ENCODE measurements at regions not wholly inside any gene's neighbourhood (a gene's known extent, or its start where the extent isn't known, plus 50 kb on each side); places are given as distances from the start of the nearest gene placed in this dataset.

DNA sequence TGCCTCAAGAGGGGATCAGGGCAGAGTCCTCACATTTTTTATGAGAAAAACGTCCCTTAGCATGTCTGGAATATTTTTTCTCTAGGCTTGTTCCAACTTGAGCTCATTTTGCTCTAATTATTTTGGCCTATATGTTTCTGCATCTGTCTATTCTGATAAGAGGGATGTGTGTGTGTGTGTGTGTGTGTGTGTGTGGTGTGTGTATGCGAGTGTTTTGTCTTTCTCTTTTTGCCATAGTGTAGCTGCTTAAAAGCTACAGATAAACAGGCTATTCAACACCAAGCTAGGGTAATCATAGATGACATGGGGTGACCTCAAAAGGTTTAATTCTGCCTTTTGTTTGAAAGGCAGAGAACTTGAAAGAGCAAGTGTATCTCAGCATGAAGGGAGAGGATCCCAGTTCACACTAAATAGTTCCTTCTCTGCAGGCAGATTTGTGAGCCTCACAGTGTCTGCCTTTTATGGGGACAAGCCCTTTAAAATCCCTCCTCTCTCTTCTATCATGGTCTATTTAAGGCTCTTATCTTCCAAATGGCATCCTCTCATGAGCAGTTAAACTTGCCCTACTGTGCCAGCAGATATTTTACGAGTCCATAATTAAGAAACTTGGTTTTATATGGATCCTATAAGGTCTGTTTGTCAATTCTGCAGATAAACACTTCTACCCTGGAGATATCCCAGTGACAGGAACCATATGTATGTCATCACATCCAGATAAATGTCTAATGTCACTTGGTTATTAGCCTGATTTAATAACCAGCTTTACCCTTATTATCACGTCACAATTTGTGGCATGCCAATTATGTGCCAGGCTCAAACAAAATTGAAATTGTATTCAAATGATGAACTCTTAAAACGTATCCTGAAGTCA is 202.9 kb upstream of the MTPN start:
- peaks cover 4% of the 10 kb centered on the region for H3K4me1 Mint-ChIP-seq (ENCODE audit: low read depth)
- no peaks in the 10 kb centered on the region for H3K27me3 Mint-ChIP-seq (ENCODE audit: low read depth)
- ATAC-seq (no peak), DNase-seq (no peak)
- H3K4me3 Mint-ChIP-seq, result no peak overlapping the region
- H3K36me3 Mint-ChIP-seq (ENCODE audit: insufficient read depth), result peaks cover 10% of the 10 kb centered on the region
- H3K9me3 Mint-ChIP-seq, result peaks cover 4% of the 10 kb centered on the region

DNA sequence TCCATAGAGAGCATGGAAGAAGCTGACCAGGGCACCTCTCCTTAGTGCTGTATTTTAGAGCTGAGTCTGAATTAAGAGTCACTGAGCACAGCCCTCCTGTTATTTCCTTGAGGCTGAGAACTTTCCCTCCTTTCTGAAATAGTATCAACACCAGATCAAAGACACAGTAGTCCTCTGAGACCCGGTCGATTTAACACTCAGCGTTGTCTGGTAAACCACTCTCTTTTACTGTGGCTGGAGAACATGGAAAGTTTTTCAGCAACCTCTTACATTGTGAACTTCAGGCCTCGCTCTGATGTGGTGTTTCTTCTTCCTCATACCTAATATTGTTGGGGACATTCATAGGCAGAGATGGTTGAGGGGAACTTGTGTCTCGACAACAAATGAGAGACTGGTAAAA is 202.0 kb upstream of the MTPN start:
- Mint-ChIP-seq H3K4me3 (no peak overlapping the region), H3K27me3 (ENCODE audit: low read depth) (no peaks in the 10 kb centered on the region), H3K9me3 (peaks cover 4% of the 10 kb centered on the region), H3K36me3 (ENCODE audit: insufficient read depth) (peaks cover 10% of the 10 kb centered on the region), H3K4me1 (ENCODE audit: low read depth) (peaks cover 4% of the 10 kb centered on the region)
- ATAC-seq, result no peak
- DNase-seq, result no peak

DNA sequence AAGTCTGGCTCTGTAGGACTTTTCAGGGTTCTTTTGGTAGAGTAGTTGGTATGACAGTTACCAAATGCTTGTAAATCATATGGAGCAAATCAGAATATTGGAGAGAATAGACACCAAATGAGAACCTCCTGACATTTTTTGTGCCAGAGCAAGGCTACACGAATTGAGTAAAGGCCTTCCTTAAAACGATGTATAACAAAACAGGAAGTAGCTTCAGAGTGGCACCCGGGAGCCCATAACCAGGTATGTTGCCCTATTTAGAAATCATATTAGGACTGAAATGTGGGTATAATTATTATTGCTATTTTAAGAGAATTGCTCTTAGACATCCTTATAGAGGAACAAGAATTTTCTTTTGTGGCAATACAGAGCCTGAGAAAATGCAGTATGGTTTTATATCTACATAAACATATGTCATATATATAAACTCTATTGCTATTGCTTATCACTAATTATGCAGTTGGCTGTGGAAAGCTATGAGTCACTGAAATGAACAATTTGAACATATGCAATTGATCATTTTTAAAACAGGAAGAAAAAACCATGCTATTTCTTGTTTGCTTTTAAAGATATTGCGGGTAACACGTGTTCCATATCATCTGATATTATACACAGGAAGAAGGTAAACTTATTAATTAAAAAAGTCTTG is 197.4 kb upstream of the MTPN start:
- Mint-ChIP-seq H3K36me3 (ENCODE audit: insufficient read depth) (peaks cover 4% of the 10 kb centered on the region), H3K9me3 (no peaks in the 10 kb centered on the region), H3K4me3 (no peak overlapping the region), H3K27me3 (ENCODE audit: low read depth) (no peaks in the 10 kb centered on the region), H3K4me1 (ENCODE audit: low read depth) (peaks cover 4% of the 10 kb centered on the region)
- ATAC-seq, result no peak
- DNase-seq, result no peak

DNA sequence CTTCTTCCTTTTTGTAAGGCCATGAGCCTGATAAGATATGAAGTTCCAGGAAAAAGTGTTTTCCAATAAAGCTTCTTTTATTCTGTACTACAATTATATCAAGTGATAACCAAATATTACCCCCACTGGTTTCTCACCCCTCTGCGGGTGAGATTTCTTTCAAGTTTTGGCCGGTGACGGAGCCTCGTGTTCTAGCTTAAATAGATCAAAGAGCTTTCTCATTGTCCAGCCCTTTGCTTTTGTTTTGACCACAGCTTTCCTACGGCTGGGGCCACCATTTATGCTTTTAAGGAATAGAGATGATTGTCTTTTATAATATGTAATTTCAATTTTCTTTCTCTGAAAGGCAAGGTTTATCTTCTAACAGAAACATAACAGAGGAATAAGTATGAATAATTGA is 196.7 kb upstream of the MTPN start:
- ATAC-seq (no peak), DNase-seq (no peak)
- Mint-ChIP-seq H3K27me3 (ENCODE audit: low read depth) (no peaks in the 10 kb centered on the region), H3K36me3 (ENCODE audit: insufficient read depth) (peaks cover 4% of the 10 kb centered on the region), H3K9me3 (no peaks in the 10 kb centered on the region), H3K4me1 (ENCODE audit: low read depth) (no peaks in the 10 kb centered on the region), H3K4me3 (no peak overlapping the region)

DNA sequence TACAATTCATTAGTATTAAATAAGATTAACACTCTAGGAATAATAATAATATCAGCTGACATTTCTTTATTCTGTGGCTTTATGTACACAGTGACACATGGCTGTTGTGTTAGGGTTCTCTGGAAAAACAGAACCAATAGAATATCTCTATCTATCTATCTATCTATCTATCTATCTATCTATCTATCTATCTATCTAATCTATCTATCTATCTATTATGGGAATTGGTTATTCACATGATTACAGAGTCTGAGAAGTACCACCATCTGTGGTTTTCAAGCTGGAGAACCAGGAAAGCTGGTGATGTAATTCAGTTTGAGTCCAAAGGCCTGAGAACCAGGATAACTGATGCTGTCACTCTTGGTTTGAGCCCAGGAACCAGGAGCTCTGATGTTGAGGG is 194.1 kb upstream of the MTPN start:
- Mint-ChIP-seq H3K4me3 (no peak overlapping the region), H3K9me3 (no peaks in the 10 kb centered on the region), H3K36me3 (ENCODE audit: insufficient read depth) (peaks cover 4% of the 10 kb centered on the region), H3K27me3 (ENCODE audit: low read depth) (no peaks in the 10 kb centered on the region), H3K4me1 (ENCODE audit: low read depth) (no peaks in the 10 kb centered on the region)
- no peak for DNase-seq
- no peak for ATAC-seq

DNA sequence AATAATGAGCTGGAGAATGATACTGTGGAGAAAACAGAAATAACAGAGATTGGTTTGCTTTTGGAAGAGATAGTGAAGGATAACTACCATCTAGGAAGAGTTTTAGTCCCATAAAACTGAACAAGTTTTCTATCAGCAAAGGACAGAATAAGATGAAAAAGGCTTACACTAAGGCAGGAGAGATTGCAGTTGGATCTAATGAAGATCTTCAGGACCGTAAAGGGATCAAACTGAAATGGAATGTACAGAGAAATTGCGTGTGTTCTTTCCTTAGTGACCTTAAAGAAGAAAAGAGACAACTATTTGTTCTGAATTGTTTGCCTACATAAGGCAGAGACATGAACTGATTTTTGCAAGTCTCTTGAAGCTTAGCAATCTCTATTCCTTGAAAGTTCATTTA is 191.7 kb upstream of the MTPN start:
- H3K9me3 Mint-ChIP-seq, result no peaks in the 10 kb centered on the region
- no peak for ATAC-seq
- DNase-seq, result no peak
- no peaks in the 10 kb centered on the region for H3K4me1 Mint-ChIP-seq (ENCODE audit: low read depth)
- H3K36me3 Mint-ChIP-seq (ENCODE audit: insufficient read depth), result peaks cover 4% of the 10 kb centered on the region
- H3K27me3 Mint-ChIP-seq (ENCODE audit: low read depth), result no peaks in the 10 kb centered on the region
- H3K4me3 Mint-ChIP-seq, result no peak overlapping the region

DNA sequence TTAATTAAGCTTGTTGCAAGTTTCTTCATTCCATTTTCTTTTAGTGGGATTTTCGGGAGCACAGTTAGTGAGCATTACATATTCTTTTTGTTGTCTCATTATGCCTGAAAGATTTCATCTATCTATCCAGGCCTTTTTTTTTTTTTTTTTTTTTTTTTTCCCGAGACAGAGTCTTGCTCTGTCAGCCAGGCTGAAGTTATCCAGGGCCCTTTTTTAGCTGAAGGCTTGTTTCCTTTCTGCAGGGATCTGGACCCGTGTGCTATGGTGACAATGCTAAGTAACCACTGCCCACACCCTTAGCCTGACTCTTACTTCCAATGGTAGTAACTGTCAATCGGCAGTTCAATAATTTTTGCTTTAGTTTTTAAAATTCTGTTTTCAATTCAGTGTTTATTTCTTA is 190.8 kb upstream of the MTPN start:
- H3K36me3 Mint-ChIP-seq (ENCODE audit: insufficient read depth), result peaks cover 4% of the 10 kb centered on the region
- H3K9me3 Mint-ChIP-seq, result no peaks in the 10 kb centered on the region
- H3K27me3 Mint-ChIP-seq (ENCODE audit: low read depth), result no peaks in the 10 kb centered on the region
- no peak for ATAC-seq
- DNase-seq, result no peak
- no peak overlapping the region for H3K4me3 Mint-ChIP-seq
- H3K4me1 Mint-ChIP-seq (ENCODE audit: low read depth), result no peaks in the 10 kb centered on the region

DNA sequence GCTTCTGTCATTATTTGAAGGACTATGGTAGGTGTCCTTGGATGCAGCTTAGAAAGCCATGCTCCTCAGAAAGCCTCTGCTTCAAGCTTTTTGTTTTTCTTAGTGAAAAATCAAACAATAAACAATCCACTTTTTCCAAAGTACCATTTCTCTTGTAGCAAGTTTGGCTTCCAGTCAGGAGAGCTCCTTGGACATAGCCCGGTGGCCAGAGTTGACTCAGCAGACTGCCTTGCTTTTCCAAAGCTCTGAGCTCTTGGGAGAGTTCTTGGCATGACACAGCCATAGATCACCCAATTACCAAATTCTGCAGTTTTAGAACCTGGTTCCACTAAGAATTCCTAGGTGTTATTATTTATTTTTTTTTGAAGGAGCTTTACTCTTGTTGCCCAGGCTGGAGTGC is 189.4 kb upstream of the MTPN start:
- no peaks in the 10 kb centered on the region for H3K27me3 Mint-ChIP-seq (ENCODE audit: low read depth)
- H3K9me3 Mint-ChIP-seq, result no peaks in the 10 kb centered on the region
- H3K4me1 Mint-ChIP-seq (ENCODE audit: low read depth), result no peaks in the 10 kb centered on the region
- no peak for ATAC-seq
- DNase-seq, result no peak
- H3K36me3 Mint-ChIP-seq (ENCODE audit: insufficient read depth), result peaks cover 5% of the 10 kb centered on the region
- H3K4me3 Mint-ChIP-seq, result no peak overlapping the region

DNA sequence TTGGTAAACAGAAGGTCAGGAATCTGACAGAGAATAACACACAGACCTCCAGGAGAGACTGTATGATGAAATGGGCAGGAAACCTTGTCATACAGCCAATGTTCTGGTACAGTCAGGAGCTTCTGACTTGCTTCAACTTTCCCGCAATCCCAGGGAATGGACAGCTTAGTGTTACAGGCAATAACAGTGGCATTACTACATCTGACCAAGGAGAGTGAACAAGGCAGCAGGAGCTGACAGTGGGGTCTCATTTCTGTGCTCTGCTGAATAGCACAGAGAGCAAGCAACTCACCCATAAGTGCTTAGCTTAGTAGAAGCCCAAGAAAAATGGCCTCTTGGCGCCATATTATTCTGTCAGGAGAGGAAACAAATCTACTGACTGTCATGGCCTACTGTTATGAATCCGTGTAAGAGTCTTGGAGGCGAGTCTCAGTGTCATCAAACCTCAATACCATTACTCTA is 186.2 kb upstream of the MTPN start:
- no peaks in the 10 kb centered on the region for H3K27me3 Mint-ChIP-seq (ENCODE audit: low read depth)
- no peak for DNase-seq

DNA sequence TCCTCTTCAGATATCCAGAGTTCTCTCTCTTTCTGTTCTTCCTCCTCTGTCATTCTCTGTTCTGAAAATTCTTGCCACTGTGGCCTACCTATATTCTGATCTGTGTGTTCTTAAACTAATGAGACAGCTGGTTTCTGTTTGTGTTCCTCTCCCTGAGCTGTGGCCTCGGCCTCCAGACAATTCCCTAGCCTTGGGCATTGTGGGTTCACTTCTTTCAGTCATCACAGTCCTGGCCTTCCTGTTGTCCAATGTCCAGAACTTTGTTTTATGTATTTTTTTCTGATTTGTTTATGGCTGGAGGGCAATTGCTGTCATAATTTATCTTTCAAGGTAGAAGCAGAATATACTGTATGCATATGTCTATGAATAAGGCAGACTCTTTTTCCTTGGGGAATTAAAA is 173.2 kb upstream of the MTPN start:
- Mint-ChIP-seq H3K4me1 (ENCODE audit: low read depth) (no peaks in the 10 kb centered on the region), H3K9me3 (no peaks in the 10 kb centered on the region), H3K27me3 (ENCODE audit: low read depth) (no peaks in the 10 kb centered on the region), H3K36me3 (ENCODE audit: insufficient read depth) (peaks cover 2% of the 10 kb centered on the region), H3K4me3 (no peak overlapping the region)
- DNase-seq (no peak), ATAC-seq (no peak)

More for the DNA sequence above, 186.2 kb upstream of the MTPN start:
- H3K9me3 Mint-ChIP-seq, result no peaks in the 10 kb centered on the region
- peaks cover 2% of the 10 kb centered on the region for H3K36me3 Mint-ChIP-seq (ENCODE audit: insufficient read depth)
- no peak for ATAC-seq
- no peak overlapping the region for H3K4me3 Mint-ChIP-seq
- no peaks in the 10 kb centered on the region for H3K4me1 Mint-ChIP-seq (ENCODE audit: low read depth)

DNA sequence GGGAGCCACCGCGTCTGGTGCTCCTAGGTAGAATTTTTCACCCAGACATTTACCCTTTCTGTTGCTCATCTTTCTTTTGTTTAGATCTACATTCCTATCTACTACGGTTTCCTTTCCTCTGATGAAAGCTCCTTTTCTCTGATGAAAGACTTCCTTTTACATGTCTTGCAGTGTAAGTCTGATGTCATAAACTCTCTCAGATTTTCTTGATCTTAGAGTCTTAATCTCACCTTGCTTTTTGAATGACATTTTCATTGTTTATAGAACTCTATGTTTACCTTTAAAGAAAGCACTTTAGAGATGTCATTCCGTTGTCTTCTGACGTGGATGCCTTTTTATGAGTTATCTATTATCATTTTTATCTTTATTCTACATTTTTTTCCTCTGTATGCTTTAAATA is 171.8 kb upstream of the MTPN start:
- H3K4me1 Mint-ChIP-seq (ENCODE audit: low read depth), result no peaks in the 10 kb centered on the region
- DNase-seq (no peak), ATAC-seq (no peak)
- H3K4me3 Mint-ChIP-seq, result no peak overlapping the region
- no peaks in the 10 kb centered on the region for H3K9me3 Mint-ChIP-seq
- peaks cover 2% of the 10 kb centered on the region for H3K36me3 Mint-ChIP-seq (ENCODE audit: insufficient read depth)
- no peaks in the 10 kb centered on the region for H3K27me3 Mint-ChIP-seq (ENCODE audit: low read depth)

DNA sequence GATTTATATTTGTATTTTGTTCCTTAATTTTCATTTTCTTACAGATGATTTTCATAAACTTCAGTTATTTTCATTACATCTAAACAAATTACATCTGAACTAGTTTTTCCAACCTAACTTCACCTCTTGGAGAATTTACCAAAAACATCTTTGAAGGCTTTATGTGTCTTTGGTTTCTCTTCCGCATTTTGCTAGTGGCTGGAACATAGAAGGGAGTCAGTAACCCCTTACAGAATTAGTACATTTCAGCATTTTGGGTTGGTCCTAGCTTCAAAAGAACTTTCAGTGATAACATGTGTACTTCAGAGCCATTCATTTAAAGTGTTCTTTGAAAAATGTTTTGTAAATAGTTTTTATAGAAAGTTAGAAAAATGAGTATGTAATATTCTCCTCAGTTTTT is 169.8 kb upstream of the MTPN start:
- Mint-ChIP-seq H3K36me3 (ENCODE audit: insufficient read depth) (peaks cover 2% of the 10 kb centered on the region), H3K27me3 (ENCODE audit: low read depth) (no peaks in the 10 kb centered on the region), H3K4me3 (no peak overlapping the region), H3K4me1 (ENCODE audit: low read depth) (no peaks in the 10 kb centered on the region), H3K9me3 (no peaks in the 10 kb centered on the region)
- DNase-seq (no peak), ATAC-seq (no peak)

DNA sequence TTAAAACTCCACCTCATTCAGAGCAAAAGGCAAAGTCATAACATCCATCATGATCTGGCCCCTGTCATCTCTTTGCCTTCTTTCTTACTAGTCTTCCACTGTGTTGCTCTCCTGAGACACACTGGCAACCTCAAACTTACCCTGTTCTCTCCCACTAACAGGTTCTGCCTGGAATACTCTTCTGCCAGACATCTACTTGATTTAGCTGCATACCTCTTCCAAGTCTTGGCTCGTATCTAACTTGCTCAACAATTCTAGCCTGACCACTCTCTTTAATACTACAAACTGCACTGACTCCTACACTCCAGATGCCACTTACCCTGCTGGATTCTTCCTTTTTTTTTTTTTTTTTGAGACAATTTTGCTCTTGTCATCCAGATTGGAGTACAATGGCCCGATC is 167.0 kb upstream of the MTPN start:
- Mint-ChIP-seq H3K36me3 (ENCODE audit: insufficient read depth) (peaks cover 2% of the 10 kb centered on the region), H3K9me3 (no peaks in the 10 kb centered on the region), H3K4me3 (no peak overlapping the region), H3K4me1 (ENCODE audit: low read depth) (no peaks in the 10 kb centered on the region), H3K27me3 (ENCODE audit: low read depth) (no peaks in the 10 kb centered on the region)
- DNase-seq, result no peak
- no peak for ATAC-seq

DNA sequence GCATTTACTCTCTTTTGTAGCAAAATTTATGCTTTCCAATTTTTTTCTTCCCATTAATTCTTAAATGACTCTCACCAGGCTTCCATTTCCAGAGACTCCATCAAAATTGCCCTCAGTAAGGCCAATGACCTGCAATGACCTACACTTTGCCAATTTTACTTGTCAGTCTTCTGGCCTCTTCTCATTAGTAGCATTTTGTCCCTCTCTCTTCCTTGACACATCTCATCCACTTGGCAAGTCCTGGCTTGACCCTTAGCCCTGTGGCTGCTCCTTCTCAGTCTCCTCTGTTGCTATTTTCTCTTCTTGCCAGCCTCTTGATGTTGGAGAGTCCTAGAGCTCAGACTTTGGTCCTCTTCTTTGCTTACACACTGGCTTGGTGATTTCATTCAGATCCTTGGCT is 166.1 kb upstream of the MTPN start:
- Mint-ChIP-seq H3K9me3 (no peaks in the 10 kb centered on the region), H3K36me3 (ENCODE audit: insufficient read depth) (no peaks in the 10 kb centered on the region), H3K4me1 (ENCODE audit: low read depth) (no peaks in the 10 kb centered on the region), H3K27me3 (ENCODE audit: low read depth) (no peaks in the 10 kb centered on the region), H3K4me3 (no peak overlapping the region)
- no peak for DNase-seq
- ATAC-seq, result no peak

DNA sequence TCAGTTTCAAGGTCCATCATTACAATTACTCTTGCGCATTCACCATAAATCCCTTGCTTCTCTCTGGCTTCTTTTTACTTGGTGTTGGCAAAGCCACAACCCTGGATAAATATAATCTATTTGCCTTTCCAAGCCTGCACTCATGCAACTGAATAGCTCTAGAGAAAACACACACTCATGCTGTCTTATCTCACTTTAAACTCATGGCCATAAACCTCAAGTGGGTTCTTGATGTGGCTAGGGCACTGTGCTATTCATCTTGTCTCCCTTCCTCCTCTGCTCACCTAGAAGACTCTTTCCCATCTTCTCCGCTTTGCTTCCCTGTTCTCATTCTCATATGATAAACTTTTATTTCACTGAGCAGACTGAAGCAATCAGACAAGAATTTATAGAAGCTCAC is 165.4 kb upstream of the MTPN start:
- Mint-ChIP-seq H3K36me3 (ENCODE audit: insufficient read depth) (no peaks in the 10 kb centered on the region), H3K27me3 (ENCODE audit: low read depth) (no peaks in the 10 kb centered on the region), H3K4me1 (ENCODE audit: low read depth) (no peaks in the 10 kb centered on the region), H3K4me3 (no peak overlapping the region), H3K9me3 (no peaks in the 10 kb centered on the region)
- ATAC-seq (no peak), DNase-seq (no peak)

Data from activated T-cell treated with anti-CD3 and anti-CD28 coated beads, Interleukin-2, amount 50 U/mL, for 4 hours (primary cell).